DMS114 treated with DMSO at 0.1 percent for 48 hours (cell line): ENCODE measurements at regions not wholly inside any gene's neighbourhood (a gene's known extent, or its start where the extent isn't known, plus 50 kb on each side); places are given as distances from the start of the nearest gene placed in this dataset.
A peak's percentile ranks its signal among the peaks of the same experiment; 100 is the strongest.

Source experiments
- DNase-seq: peaks from one replicate; lab custom pipeline; 2025; ENCODE audit not compliant: unreplicated experiment; lab: John Stamatoyannopoulos, UW

- DNase-seq = no peak
Observed at GRCh38 chr15:101590785-101591184, 61.4 kb downstream of the TM2D3 start.

GRCh38 chr15:101583284-101583683 lies 68.9 kb downstream of the TM2D3 start:
- no peak for DNase-seq

- DNase-seq = no peak
Observed at GRCh38 chr15:101580431-101580830, 71.8 kb downstream of the TM2D3 start.

GRCh38 chr15:101579631-101580163 lies 72.5 kb downstream of the TM2D3 start:
- DNase-seq = no peak

- peak; percentile 28 for DNase-seq
Observed at GRCh38 chr15:101578443-101578894, 73.7 kb downstream of the TM2D3 start.

- DNase-seq = no peak
Observed at GRCh38 chr15:101573951-101574350, 78.2 kb downstream of the TM2D3 start.

- no peak for DNase-seq
Observed at GRCh38 chr15:101570241-101570640, 80.7 kb upstream of the PCSK6 start.

- no peak for DNase-seq
Observed at GRCh38 chr15:101568821-101569555, 79.5 kb upstream of the PCSK6 start.

GRCh38 chr15:101568309-101568708 lies 78.8 kb upstream of the PCSK6 start:
- DNase-seq = no peak

- no peak for DNase-seq
Observed at GRCh38 chr15:101566748-101567488, 77.4 kb upstream of the PCSK6 start.

- DNase-seq = no peak
Observed at GRCh38 chr15:101565377-101565776, 75.9 kb upstream of the PCSK6 start.

- no peak for DNase-seq
Observed at GRCh38 chr15:101563176-101563796, 73.8 kb upstream of the PCSK6 start.

GRCh38 chr15:101562428-101563059 lies 73.0 kb upstream of the PCSK6 start:
- no peak for DNase-seq

- no peak for DNase-seq
Observed at GRCh38 chr15:101561584-101561906, 72.0 kb upstream of the PCSK6 start.

- DNase-seq = no peak
Observed at GRCh38 chr15:101560722-101561583, 71.4 kb upstream of the PCSK6 start.

- DNase-seq = no peak
Observed at GRCh38 chr15:101559952-101560351, 70.4 kb upstream of the PCSK6 start.

GRCh38 chr15:101558221-101558941 lies 68.9 kb upstream of the PCSK6 start:
- no peak for DNase-seq

- no peak for DNase-seq
Observed at GRCh38 chr15:101556273-101556672, 66.8 kb upstream of the PCSK6 start.

GRCh38 chr15:101554115-101554915 lies 64.8 kb upstream of the PCSK6 start:
- no peak for DNase-seq
